ENCODE measurements at regions not wholly inside any gene's neighbourhood (a gene's known extent, or its start where the extent isn't known, plus 50 kb on each side); places are given as distances from the start of the nearest gene placed in this dataset.

DNA sequence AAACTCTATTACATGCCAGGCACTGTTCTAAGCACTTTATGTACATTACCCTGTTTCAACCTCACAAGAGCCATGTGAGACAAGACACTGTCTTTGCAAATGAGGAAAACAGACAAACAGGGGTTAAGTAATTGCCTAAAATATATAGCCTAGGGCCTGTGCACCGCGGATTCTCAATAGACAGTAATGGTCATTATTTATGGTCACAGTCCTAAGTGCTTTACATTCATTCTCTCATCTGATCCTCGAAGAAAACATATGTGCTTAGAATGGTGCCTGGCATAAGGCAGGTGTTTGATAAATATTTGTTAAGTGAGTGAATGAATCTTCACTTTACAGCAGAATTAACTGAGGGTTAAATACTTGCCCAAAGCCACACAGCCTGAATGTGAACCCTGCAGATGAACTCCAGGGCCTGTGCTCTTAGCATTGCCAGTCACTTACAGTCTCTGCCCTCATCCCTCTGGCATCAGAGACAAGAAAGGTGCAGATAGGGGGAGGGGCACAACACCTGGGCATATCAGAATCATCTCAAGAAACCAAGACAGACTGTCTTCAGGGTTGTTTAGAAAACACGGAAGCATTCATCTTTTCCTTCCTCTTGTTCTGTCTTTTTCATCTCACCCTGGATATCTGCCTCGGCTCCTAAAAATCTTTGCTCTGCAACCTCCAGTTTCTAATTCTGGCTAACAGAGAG is 92.8 kb upstream of the SASH1 start:
- H3K4me3 ChIP-seq (ENCODE audit: low read depth, low read length), result no peak overlapping the region
- no peak for DNase-seq (ENCODE audit: low read depth)
- no peak for TF ChIP-seq CTCF (IDR thresholded peaks at IDR 0.05; ENCODE audit: insufficient read depth, low read depth, low read length)

DNA sequence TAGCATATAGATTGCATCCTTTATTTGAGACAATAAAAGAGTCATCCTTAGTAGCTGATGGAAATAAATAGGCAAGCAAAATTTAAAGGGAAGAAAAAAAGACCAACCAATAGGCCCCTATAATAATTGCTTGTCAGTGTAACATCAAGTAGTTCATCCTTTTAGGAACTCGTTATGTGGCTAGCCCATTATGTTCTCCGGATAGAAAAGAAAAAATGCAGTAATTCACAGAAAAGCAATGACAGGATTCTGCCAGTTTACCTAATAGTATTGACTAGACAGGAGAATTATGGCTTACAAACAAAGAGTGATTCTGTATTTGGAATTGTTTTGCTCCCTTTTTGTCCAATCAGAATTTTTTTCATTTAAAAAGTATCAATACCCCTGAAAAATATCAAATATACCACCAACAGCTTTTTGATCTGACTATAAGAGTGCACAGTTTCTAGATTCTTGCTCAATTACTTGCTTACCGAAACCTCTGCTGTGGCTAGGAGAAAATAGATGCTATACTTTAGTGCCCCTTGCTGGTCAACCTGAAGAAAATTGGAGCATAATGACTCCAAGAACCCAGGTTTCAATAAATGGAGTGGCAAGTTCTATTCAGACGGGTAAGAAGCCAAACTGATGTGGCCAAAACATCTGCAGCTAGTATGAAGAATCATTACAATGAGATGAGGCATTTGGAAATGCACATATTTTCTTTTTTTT is 91.5 kb upstream of the SASH1 start:
- TF ChIP-seq CTCF (IDR thresholded peaks at IDR 0.05; ENCODE audit: insufficient read depth, low read depth, low read length), result peak; percentile 54
- no peak overlapping the region for H3K4me3 ChIP-seq (ENCODE audit: low read depth, low read length)
- DNase-seq (ENCODE audit: low read depth), result peak; percentile 74

DNA sequence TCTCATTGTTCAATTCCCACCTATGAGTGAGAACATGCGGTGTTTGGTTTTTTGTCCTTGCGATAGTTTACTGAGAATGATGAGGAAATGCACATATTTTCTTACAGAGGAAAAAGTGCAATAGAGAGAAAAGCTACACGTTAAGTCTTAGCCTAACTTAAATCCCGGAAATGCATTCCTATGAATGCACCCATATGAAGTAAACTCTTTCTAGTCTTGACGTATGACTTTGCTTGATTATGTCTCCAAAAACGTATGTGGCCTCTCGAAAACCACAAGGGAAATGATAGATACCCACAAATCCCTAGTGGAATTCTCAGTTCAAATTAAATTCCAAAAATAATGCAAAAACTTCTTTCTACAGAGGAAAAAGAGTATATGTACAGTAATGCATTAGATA is 90.7 kb upstream of the SASH1 start:
- no peak overlapping the region for H3K4me3 ChIP-seq (ENCODE audit: low read depth, low read length)
- TF ChIP-seq CTCF (IDR thresholded peaks at IDR 0.05; ENCODE audit: insufficient read depth, low read depth, low read length), result no peak
- DNase-seq (ENCODE audit: low read depth), result peak; percentile 85

DNA sequence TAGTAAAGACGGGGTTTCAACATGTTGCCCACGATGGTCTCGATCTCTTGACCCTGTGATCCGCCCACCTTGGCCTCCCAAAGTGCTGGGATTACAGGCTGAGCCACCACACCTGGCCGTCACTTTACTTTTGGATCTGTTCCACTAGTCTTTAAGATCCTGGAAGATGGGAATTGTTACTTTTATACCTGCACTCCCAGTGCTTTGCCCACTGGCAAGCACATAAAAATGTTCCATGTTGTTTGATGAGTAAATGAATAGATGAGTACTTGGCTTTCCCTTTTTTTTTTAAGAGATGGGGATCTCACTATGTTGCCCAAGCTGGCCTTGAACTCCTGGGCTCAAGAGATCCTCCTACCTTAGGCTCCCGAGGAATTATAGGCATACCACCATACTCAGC is 84.8 kb upstream of the SASH1 start:
- H3K4me3 ChIP-seq (ENCODE audit: low read depth, low read length), result no peak overlapping the region
- no peak for TF ChIP-seq CTCF (IDR thresholded peaks at IDR 0.05; ENCODE audit: insufficient read depth, low read depth, low read length)
- DNase-seq (ENCODE audit: low read depth), result no peak

DNA sequence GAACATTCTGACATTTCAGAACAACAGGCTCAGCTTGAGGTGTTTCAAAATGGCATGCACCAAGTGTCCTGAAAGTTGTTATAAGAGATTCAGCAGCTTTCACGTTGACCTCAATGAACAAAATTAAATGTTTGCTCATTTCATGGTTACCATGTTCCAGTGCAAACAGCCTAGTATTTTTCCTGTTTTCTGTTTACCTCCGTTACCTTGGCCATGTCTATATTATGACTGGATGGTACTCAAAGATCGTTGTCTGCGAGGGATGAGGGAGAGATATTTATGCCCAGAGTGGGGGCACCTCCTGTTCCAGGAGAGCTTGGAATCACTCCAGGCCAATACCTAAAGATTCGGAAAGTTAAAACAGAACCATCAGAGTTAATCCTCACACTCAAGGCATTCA is 83.8 kb upstream of the SASH1 start:
- no peak for DNase-seq (ENCODE audit: low read depth)
- TF ChIP-seq CTCF (IDR thresholded peaks at IDR 0.05; ENCODE audit: insufficient read depth, low read depth, low read length), result no peak
- no peak overlapping the region for H3K4me3 ChIP-seq (ENCODE audit: low read depth, low read length)

GRCh38 chr6:148261470-148261869 is 81.2 kb upstream of the SASH1 start:
- TF ChIP-seq CTCF (IDR thresholded peaks at IDR 0.05; ENCODE audit: insufficient read depth, low read depth, low read length), result no peak
- DNase-seq (ENCODE audit: low read depth), result no peak
- no peak overlapping the region for H3K4me3 ChIP-seq (ENCODE audit: low read depth, low read length)
